Sigmoid colon (tissue), 4 donors: ENCODE measurements at regions not wholly inside any gene's neighbourhood (a gene's known extent, or its start where the extent isn't known, plus 50 kb on each side); places are given as distances from the start of the nearest gene placed in this dataset.

Experiments used
- CTCF ChIP-seq, 4 experiments: fragments of 450-650 bp in 3 of 4; fragments of 200-600 bp in 1 of 4; IDR thresholded peaks; one replicate each; pipeline ENCODE4 v1.5.1; 2016 to 2019; ENCODE audit warnings: antibody characterized with exemption in 4 of 4, mild to moderate bottlenecking in 3 of 4, moderate library complexity in 2 of 4
- EP300 ChIP-seq, 4 donors: sonication (generic); formaldehyde crosslinking; IDR thresholded peaks; one replicate each; pipeline ENCODE4 v1.6.1; 2017; ENCODE audit warnings: antibody characterized with exemption in 4 of 4
- POLR2A ChIP-seq, 2 donors: fragments of 450-650 bp; IDR thresholded peaks; one replicate each; pipeline ENCODE4 v1.6.1; 2016; ENCODE audit warnings: antibody characterized with exemption in 2 of 2, mild to moderate bottlenecking in 2 of 2, moderate library complexity in 2 of 2

- TF ChIP-seq CTCF (IDR thresholded peaks at IDR 0.05) (no peak), EP300 (IDR thresholded peaks at IDR 0.05) (no peak), POLR2A (IDR thresholded peaks at IDR 0.05) (no peak)
Observed at GRCh38 chr2:196291426-196291825, 120.0 kb upstream of the STK17B start.
